Smooth muscle cell (in vitro differentiated cells): ENCODE measurements at regions not wholly inside any gene's neighbourhood (a gene's known extent, or its start where the extent isn't known, plus 50 kb on each side); places are given as distances from the start of the nearest gene placed in this dataset.
A peak's percentile ranks its signal among the peaks of the same experiment; 100 is the strongest.

Source experiments
- DNase-seq: peaks from one replicate; lab custom pipeline; 2025; ENCODE audit not compliant: unreplicated experiment; lab: John Stamatoyannopoulos, UW
- H2AFZ ChIP-seq: fragments of 200-600 bp; sonication (generic); 2 replicates; pipeline ENCODE4 v1.6.0; 2016; ENCODE audit warnings: antibody characterized with exemption, low read depth, mild to moderate bottlenecking
- H3F3A ChIP-seq: fragments of 200-600 bp; sonication (generic); 2 replicates; pipeline ENCODE4 v1.6.0; 2017; ENCODE audit warnings: antibody characterized with exemption, low read depth
- H3K27ac ChIP-seq: fragments of 200-600 bp; sonication (generic); 2 replicates; pipeline ENCODE4 v1.5.1; 2016; ENCODE audit warnings: low read depth, mild to moderate bottlenecking
- H3K27me3 ChIP-seq: fragments of 200-600 bp; sonication (generic); 2 replicates; pipeline ENCODE4 v1.6.1; 2016; ENCODE audit warnings: low read depth, mild to moderate bottlenecking
- H3K36me3 ChIP-seq: fragments of 200-600 bp; sonication (generic); 2 replicates; pipeline ENCODE4 v1.5.1; 2016; ENCODE audit warnings: low read depth
- H3K4me1 ChIP-seq: fragments of 200-600 bp; sonication (generic); 2 replicates; pipeline ENCODE4 v1.5.1; 2016; ENCODE audit warnings: low read depth
- H3K4me2 ChIP-seq: fragments of 200-600 bp; sonication (generic); 2 replicates; pipeline ENCODE4 v1.6.0; 2016; ENCODE audit warnings: mild to moderate bottlenecking
- H3K4me3 ChIP-seq: fragments of 200-600 bp; sonication (generic); 2 replicates; pipeline ENCODE4 v1.5.1; 2016; ENCODE audit warnings: mild to moderate bottlenecking
- H3K79me2 ChIP-seq: fragments of 200-600 bp; sonication (generic); 2 replicates; pipeline ENCODE4 v1.6.0; 2016; ENCODE audit warnings: low read depth, mild to moderate bottlenecking
- H3K9ac ChIP-seq: fragments of 200-600 bp; sonication (generic); 2 replicates; pipeline ENCODE4 v1.6.0; 2016; ENCODE audit warnings: low read depth
- H3K9me3 ChIP-seq: fragments of 200-600 bp; sonication (generic); replicated peaks from 2 replicates; pipeline ENCODE4 v1.5.1; 2016; ENCODE audit warnings: low read depth
- H4K20me1 ChIP-seq: fragments of 200-600 bp; sonication (generic); 2 replicates; pipeline ENCODE4 v1.6.0; 2016; ENCODE audit warnings: low read depth
- WGBS: methylation state at CpG from one replicate; pipeline ENCODE4 v1.1.7; 2016; ENCODE audit warnings: low lambda C conversion rate; 5-methylcytosine and 5-hydroxymethylcytosine counted together
- TF ChIP-seq, protein P1 (sequence below): fragments of 200-600 bp; sonication (generic); IDR thresholded peaks from 2 replicates; pipeline ENCODE4 v1.5.1; 2017; ENCODE audit warnings: borderline replicate concordance, mild to moderate bottlenecking, antibody characterized with exemption; ENCODE audit not compliant: insufficient read depth, poor library complexity, severe bottlenecking

DNA sequence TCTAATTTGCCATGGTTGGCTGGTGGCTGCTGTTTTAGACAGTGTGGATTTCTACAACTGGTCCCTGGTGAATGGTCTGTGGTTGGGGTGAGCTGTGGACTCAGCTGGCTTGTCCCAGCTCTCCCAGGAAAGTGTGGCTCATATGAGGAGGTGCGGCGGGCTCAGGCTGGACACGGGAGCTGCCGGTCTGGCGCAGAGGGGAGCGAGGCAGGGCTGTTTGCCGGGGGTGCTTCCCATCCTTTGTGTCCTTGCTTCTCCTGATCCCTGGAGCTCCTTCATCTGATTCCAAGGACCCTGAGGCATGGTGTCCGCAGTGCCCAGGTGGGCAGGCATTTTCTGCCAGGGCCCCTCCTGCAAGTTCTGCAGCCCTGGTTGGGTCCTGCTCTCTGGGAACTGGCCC is 104.9 kb downstream of the TEX29 start:
- Histone ChIP-seq H2AFZ (no peak overlapping the region), H3K4me1 (no peaks in the 10 kb centered on the region), H3K27me3 (peaks cover 10% of the 10 kb centered on the region), H3K9ac (no peak overlapping the region), H3F3A (no peaks in the 10 kb centered on the region), H3K4me3 (no peak overlapping the region), H3K36me3 (no peaks in the 10 kb centered on the region), H3K4me2 (no peak overlapping the region), H3K9me3 (no peaks in the 10 kb centered on the region), H4K20me1 (no peaks in the 10 kb centered on the region), H3K27ac (no peak overlapping the region), H3K79me2 (no peaks in the 10 kb centered on the region)
- TF ChIP-seq, protein P1, sequence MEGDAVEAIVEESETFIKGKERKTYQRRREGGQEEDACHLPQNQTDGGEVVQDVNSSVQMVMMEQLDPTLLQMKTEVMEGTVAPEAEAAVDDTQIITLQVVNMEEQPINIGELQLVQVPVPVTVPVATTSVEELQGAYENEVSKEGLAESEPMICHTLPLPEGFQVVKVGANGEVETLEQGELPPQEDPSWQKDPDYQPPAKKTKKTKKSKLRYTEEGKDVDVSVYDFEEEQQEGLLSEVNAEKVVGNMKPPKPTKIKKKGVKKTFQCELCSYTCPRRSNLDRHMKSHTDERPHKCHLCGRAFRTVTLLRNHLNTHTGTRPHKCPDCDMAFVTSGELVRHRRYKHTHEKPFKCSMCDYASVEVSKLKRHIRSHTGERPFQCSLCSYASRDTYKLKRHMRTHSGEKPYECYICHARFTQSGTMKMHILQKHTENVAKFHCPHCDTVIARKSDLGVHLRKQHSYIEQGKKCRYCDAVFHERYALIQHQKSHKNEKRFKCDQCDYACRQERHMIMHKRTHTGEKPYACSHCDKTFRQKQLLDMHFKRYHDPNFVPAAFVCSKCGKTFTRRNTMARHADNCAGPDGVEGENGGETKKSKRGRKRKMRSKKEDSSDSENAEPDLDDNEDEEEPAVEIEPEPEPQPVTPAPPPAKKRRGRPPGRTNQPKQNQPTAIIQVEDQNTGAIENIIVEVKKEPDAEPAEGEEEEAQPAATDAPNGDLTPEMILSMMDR, result no peak
- 100% methylated on average over 8 of the region's 8 CpGs for WGBS
- no peak for DNase-seq

DNA sequence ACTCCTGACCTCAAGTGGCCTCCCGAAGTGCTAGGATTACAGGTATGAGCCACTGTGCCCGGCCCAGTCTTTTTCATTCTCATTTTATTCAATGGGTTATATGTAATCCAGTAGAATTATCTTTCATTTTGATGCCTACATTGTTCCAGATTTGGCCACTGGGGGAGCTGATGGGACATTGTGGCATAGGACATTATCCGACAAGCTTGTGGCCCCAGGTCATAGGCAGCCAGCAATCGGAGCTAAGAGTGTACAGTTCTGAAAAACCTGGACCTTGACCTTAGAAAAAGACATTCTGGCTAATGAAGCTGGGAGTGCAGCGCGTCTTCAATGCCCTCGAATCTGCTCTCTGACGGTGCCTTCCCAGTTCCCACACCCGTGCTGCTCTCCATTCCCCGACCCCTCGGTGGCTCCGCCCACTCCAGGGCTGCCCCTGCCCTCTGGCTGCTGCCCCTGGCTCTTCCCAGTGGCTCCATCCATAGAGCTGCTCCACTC is 108.7 kb downstream of the TEX29 start:
- no peak for DNase-seq
- Histone ChIP-seq H3K79me2 (no peaks in the 10 kb centered on the region), H3K4me2 (peak overlapping the region; percentile 56), H3K27ac (no peak overlapping the region), H4K20me1 (no peaks in the 10 kb centered on the region), H3K4me1 (no peaks in the 10 kb centered on the region), H3K9ac (no peak overlapping the region), H3K36me3 (no peaks in the 10 kb centered on the region), H3K9me3 (no peaks in the 10 kb centered on the region), H3K27me3 (peaks cover 10% of the 10 kb centered on the region), H3K4me3 (peak overlapping the region; percentile 7), H3F3A (no peaks in the 10 kb centered on the region), H2AFZ (no peak overlapping the region)
- TF ChIP-seq, protein P1, result peak; percentile 57
- 20% methylated on average over 12 of the region's 12 CpGs for WGBS

DNA sequence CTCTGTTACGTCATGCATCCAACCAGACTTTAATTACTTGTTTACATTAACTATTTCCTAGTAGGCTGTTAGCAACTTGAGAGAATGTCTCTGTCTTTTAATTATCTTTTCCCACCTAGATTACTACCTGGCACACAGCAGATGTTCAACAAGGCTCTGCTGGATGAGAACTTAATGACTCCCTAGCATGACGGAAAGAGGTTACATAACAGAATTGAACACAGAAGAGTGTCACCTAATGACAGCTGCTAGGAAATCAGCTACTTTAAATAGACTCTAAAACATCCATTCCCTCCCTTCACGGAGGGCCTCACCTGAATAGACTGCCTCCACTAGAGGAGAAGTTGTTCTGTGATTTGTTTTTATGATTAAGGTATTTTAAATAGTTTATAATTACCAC is 110.8 kb downstream of the TEX29 start:
- Histone ChIP-seq H3K4me1 (no peaks in the 10 kb centered on the region), H3K36me3 (no peaks in the 10 kb centered on the region), H3K27me3 (peaks cover 13% of the 10 kb centered on the region), H3K79me2 (no peaks in the 10 kb centered on the region), H3K4me3 (no peak overlapping the region), H3K9ac (no peak overlapping the region), H3F3A (no peaks in the 10 kb centered on the region), H3K27ac (no peak overlapping the region), H3K4me2 (no peak overlapping the region), H2AFZ (no peak overlapping the region), H3K9me3 (no peaks in the 10 kb centered on the region), H4K20me1 (no peaks in the 10 kb centered on the region)
- WGBS, result 67% methylated on average over 3 of the region's 3 CpGs
- no peak for DNase-seq
- TF ChIP-seq, protein P1, result no peak

DNA sequence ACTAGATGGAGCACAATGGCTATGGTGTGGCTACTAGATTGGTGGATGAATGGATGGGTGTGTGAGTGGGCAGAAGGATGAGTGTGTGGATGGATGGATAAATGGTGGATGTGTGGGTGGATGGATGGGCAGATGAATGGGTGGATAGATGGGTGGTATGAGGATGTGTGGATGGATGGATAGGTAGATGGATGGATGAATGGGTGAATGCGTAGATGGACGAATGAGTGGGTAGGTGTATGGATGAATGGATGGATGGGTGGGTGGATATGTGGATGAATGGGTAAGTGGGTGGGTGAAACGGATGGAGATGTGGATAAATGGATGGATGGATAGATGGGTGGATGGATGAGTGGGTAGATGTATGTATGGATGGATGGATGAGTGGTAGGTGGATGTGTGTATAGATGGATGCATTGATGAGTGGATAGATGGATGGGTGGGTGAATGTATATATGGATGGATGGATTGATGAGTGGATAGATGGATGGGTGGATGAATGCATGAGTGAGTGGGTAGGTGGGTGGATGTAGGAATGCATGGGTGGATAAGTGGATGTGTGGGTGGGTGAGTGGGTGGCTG is 114.2 kb downstream of the TEX29 start:
- no peak overlapping the region for H3K4me3 ChIP-seq
- TF ChIP-seq, protein P1, result no peak
- no peak for DNase-seq
- H3K36me3 ChIP-seq, result no peaks in the 10 kb centered on the region
- no peak overlapping the region for H2AFZ ChIP-seq
- no peaks in the 10 kb centered on the region for H4K20me1 ChIP-seq
- no peaks in the 10 kb centered on the region for H3F3A ChIP-seq
- H3K9me3 ChIP-seq, result no peaks in the 10 kb centered on the region
- H3K27ac ChIP-seq, result no peak overlapping the region
- no peak overlapping the region for H3K9ac ChIP-seq
- 48% methylated on average over 3 of the region's 3 CpGs for WGBS
- H3K4me2 ChIP-seq, result no peak overlapping the region
- H3K79me2 ChIP-seq, result no peaks in the 10 kb centered on the region
- H3K27me3 ChIP-seq, result peaks cover 3% of the 10 kb centered on the region
- no peaks in the 10 kb centered on the region for H3K4me1 ChIP-seq
